G401.6 (cell line): ENCODE measurements at regions not wholly inside any gene's neighbourhood (a gene's known extent, or its start where the extent isn't known, plus 50 kb on each side); places are given as distances from the start of the nearest gene placed in this dataset.

Source experiments
- FAIRE-seq: peaks from 2 replicates; lab custom pipeline; 2012; peaks lifted over from hg19 to GRCh38; lab: Jason Lieb, UNC

DNA sequence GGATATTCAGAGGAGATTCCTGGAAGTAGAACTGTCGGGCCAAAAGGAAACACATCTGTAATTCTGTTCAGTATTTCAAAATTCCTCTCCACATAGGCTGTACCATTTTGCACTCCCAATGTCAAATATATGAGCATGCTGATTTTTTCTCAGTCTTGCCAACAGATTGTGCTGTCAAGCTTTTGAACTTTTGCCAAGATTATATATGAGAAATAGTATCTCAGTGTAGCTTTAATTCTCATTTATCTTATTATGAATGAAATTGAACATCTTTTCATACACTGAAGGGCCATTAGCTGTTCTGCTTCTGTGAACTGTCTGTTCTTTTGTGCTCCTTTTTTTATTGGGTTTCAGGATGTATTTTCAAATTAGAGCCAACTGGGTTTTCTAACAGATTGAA, 907.1 kb downstream of the MAT2B start:
- FAIRE-seq: no peak

DNA sequence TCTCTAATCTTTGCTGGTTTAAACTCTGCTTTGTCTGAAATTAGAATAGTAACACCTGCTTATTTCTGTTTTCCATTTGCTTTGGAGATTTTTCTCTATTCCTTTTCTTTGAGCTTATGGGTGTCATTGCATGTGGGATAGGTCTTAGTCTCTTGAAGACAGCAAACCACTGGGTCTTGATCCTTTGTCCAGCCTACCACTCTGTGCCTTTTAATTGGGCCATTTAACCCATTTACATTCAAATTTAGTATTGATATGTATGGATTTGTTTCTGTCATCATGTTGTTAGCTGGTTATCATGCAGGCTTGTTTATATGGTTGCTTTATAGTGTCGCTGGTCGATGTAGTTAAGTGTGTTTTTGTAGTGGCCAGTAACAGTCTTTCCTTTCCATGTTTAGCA, 914.7 kb downstream of the MAT2B start:
- FAIRE-seq: no peak

- no peak for FAIRE-seq
These were observed 917.0 kb downstream of the MAT2B start for GRCh38 chr5:164422400-164422799.

- FAIRE-seq: no peak
These were observed 926.4 kb downstream of the MAT2B start for GRCh38 chr5:164431634-164432304.

DNA sequence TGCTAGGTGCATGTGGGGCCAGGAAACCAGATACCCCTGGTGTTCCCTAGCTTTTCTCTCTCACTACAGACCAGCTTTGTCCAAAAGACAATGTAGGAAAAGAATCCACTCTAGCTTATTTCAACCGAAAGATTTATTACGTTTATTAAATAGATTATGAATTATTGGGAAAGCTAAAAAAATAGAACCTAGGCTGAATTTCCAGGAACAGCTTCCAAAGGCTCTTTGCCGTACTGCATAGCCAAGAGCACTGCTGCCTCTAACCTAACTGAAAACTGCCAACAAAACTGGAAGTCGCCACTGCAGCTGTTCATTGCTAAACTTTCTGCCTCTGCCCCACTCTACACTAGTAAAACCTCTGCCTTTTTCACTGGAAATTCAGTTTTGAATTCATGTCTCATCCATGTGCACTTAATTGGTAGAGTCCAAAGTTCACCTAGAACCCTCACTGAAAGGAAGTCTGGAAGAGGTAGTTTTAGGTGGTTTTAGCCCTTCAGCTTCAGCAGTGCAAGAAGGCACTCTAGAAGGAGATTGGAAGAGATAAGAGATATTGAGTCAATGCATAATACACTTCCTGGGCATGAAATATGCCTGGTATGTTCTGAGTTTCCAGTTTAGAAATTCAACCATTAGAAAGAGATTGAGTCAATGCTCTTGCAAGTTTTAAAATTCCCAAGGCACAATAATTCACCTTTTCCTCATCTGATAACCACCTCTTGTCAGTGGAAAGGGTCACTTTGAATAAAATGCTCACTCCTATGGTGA, 927.9 kb downstream of the MAT2B start:
- no peak for FAIRE-seq

GRCh38 chr5:164435576-164435975, 930.2 kb downstream of the MAT2B start:
- no peak for FAIRE-seq

DNA sequence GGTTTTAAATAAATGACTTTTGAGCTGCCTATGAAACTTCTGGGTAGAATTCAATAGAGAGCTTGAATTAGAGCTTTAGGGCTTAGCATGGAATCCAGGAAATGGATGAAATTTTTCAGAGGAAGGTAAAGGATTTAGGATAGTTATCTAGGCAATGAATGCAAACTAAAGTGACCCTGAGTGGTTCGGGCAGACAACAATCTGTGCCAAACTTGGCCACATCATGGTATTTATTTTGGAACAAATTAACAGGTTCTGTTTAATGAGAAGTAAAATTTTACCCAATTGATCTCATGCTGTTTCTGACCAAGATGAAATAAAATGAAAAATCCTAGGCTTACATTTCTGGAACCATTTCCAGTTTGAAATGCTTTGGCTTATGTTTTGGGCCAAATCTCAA, 934.4 kb downstream of the MAT2B start:
- no peak for FAIRE-seq

DNA sequence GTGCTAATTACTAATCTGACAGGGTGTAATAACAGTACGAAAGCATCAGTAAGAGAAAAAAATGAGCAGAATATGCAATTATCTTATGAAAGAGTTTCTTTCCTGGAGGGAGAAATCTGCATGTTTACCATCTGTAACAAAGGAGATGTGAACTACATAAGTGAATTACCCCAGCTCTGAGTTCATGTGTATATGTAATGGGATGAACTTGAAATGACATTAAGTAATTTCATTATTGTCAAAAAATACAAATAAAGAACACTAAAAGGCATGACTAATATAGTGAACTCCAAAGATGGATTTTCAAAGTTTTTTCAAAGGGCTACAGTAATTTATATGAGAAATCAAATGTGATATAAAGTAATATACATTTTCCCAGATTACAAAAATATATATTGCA, 944.0 kb downstream of the MAT2B start:
- no peak for FAIRE-seq

GRCh38 chr5:164466033-164466432, 960.6 kb downstream of the MAT2B start:
- FAIRE-seq: no peak

DNA sequence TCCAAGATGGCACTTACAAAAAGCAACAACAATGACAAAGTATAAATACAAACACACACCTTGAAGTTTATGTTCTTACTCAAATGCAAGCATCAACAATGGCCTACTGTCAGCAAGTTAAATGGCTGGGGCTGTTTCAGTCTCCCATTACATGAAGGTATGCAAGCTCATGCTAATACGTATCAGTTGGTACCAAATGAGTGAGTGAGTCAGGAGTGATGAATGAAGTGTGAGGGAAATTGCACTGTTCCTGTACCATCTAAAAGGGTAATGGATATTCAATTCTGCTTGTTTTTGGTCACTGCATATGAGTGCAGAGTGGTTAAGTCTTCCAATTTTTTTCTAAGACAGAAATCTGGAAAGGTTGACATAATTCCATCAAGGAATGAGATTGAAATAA, 964.9 kb downstream of the MAT2B start:
- FAIRE-seq: no peak

GRCh38 chr5:164472165-164472564, 966.7 kb downstream of the MAT2B start:
- FAIRE-seq: no peak

- no peak for FAIRE-seq
These were observed 970.0 kb downstream of the MAT2B start for GRCh38 chr5:164475339-164475977.

DNA sequence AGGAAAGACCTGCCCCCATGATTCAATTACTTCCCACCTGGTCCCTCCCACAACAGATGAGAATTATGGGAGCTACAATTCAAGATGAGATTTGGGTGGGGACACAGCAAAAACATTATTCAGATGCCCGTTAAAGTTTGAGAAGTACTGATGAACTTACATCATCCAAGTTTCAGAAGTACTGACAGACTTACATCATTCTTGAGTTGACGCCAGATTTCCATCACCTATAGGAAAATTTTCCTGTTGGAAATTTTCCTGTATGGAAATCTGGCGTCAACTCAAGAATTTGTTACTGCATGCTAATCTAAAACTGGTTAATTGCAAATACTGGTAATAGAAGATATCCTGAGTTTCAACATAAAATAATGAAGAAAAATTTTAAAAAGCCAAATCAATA, 975.9 kb downstream of the MAT2B start:
- no peak for FAIRE-seq

GRCh38 chr5:164482351-164482750, 976.9 kb downstream of the MAT2B start:
- FAIRE-seq: no peak

GRCh38 chr5:164484948-164485347, 979.5 kb downstream of the MAT2B start:
- no peak for FAIRE-seq

DNA sequence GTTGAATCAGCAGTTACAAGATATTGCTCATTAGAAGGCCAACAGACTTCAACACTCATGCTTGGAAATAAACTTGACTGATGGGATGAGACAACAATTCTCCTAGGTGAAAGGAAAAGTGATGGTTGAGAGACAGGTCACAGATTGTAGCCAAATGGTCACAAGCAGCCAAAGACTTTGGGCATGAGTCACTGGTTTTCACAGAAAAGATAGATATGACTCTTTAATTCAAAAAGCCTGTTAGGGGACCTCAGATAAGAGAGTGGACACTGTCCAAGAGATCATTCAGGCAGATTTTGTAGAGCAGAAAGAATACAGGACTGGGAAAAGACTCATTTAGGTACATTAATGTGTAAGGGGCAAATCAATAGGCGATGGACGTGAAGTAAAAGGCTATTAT, 982.5 kb downstream of the MAT2B start:
- FAIRE-seq: no peak

GRCh38 chr5:164497311-164498064, 992.1 kb downstream of the MAT2B start:
- no peak for FAIRE-seq

- no peak for FAIRE-seq
These were observed 993.0 kb downstream of the MAT2B start for GRCh38 chr5:164498438-164498837.

- no peak for FAIRE-seq
These were observed 995.4 kb downstream of the MAT2B start for GRCh38 chr5:164500856-164501255.

- FAIRE-seq: no peak
These were observed 995.9 kb downstream of the MAT2B start for GRCh38 chr5:164501344-164501743.

DNA sequence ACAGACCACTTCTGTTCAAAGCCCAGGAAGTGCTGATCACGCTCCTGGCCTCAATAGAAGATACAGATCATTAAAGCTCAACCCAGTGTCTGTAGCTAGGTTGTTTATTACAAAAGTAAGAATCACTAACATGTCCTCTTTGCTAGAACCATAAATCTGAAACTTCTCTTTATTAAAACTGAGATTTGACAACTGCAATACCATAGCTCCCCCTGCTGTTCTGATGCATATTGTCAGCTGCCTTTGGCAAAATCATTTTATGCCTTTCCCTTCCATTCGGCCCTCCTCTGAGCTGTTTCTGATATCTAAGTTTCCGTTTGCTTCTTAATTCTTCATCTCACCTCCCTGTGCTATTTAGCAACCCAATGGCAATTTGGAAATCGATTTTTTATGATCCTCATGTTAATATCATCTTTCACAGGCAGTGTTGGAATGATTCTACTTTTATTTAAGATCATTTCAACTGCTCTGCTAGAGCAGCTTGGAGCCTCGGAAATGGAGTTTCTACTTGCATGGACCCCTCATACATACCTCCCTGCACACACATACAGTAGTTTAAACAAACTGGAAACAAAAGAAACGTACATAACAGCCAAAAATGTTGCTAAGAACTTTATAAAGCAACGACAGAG, 998.8 kb downstream of the MAT2B start:
- peak; percentile 50 for FAIRE-seq

DNA sequence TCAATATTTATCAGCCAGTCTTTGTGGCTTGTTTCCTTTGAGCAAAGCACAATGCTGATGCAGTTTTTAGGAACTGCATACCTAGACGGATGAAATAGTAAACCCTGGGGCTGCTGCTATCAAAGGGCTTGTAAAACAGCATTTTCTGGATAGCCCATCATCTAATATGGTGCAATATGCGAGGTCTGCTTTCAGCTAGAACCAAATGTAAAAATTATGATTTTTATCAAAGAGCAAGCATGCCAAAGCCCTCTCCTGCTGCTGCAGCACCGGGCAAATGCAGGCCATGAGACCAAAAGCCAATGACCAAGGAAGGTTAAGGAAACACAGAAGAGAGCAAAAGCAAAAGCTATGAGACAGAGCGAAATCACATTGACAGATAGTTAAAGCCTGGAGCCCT, 1000.4 kb downstream of the MAT2B start:
- no peak for FAIRE-seq
